ENCODE measurements at regions not wholly inside any gene's neighbourhood (a gene's known extent, or its start where the extent isn't known, plus 50 kb on each side); places are given as distances from the start of the nearest gene placed in this dataset.

DNA sequence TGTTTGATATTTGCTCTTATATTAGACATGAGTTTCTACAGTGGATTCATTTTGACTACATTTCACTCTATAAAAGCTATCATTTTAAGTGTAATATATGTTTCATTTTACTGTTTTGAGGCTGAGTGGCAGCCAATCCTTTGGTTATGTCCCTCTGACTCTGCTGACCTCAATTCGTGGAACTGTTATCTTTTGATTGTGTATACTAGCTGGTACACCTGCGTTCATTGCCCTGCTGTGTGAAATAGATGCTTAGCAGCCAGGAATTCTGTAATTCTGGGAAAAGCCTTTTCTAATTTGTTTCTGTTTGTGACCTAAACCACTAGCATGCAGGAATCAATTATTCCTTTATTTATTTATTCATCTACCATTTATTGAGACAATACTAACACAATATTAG is 269.4 kb upstream of the CT83 start:
- intact Hi-C loops (cut with micrococcal nuclease), result no loop called here

More for the DNA sequence above, 269.4 kb upstream of the CT83 start:
- Histone ChIP-seq H3K79me2 (ENCODE audit: insufficient read depth, low read length) (no peaks in the 10 kb centered on the region), H3K36me3 (ENCODE audit: control insufficient read depth in 1 of 2, insufficient read depth in 2 of 2, low read length in 2 of 2) (no peaks in the 10 kb centered on the region), H3K9me3 (ENCODE audit: control insufficient read depth in 1 of 2, insufficient read depth in 1 of 2, low read depth in 1 of 2, low read length in 2 of 2) (no peaks in the 10 kb centered on the region), H3K9me2 (ENCODE audit: insufficient read depth) (no peaks in the 10 kb centered on the region), H3K4me3 (replicated peaks in 1 of 2; ENCODE audit: low read depth in 1 of 2, low read length in 2 of 2) (no peak overlapping the region), H4K20me1 (ENCODE audit: insufficient read depth) (no peaks in the 10 kb centered on the region), H3K4me1 (ENCODE audit: control insufficient read depth in 1 of 2, insufficient read depth in 2 of 2, low read length in 2 of 2) (no peaks in the 10 kb centered on the region), H3K4me2 (ENCODE audit: low read length) (no peak overlapping the region), H3K27me3 (ENCODE audit: insufficient read depth, low read length) (no peaks in the 10 kb centered on the region), H3K9ac (ENCODE audit: low read length) (no peak overlapping the region), H2AFZ (ENCODE audit: low read depth, low read length, poor library complexity, severe bottlenecking) (no peak overlapping the region), H3K27ac (ENCODE audit: low read depth, low read length) (no peak overlapping the region)
- DNase-seq (ENCODE audit: low read depth, low spot score), result no peak
- ChIA-PET RAD21 (ENCODE audit: low non-redundant PET in 1 of 2, low total read pairs in 2 of 2, uncharacterized antibody in 2 of 2, unreplicated experiment in 2 of 2) (no interaction called here), POLR2A (no interaction called here), CTCF (no interaction called here)
- ATAC-seq, result no peak
- TF ChIP-seq RAD21 (IDR thresholded peaks at IDR 0.05; ENCODE audit: low read depth) (no peak), YY1 (IDR thresholded peaks at IDR 0.05; ENCODE audit: extremely low read depth, insufficient replicate concordance, low read depth, low read length) (no peak), TCF7L2 (IDR thresholded peaks at IDR 0.05; ENCODE audit: borderline replicate concordance, extremely low read depth, insufficient read depth, insufficient read length) (no peak), ELF1 (IDR thresholded peaks at IDR 0.05; ENCODE audit: borderline replicate concordance, low read depth) (no peak), SIN3A (IDR thresholded peaks at IDR 0.05; ENCODE audit: low read depth) (no peak), CTCF (IDR thresholded peaks at IDR 0.05 in 2 of 3, conservative IDR thresholded peaks at IDR 0.05 in 1 of 3; ENCODE audit: borderline replicate concordance in 1 of 3, insufficient read depth in 1 of 3, low read depth in 2 of 3, low read length in 2 of 3) (no peak), SRF (IDR thresholded peaks at IDR 0.05; ENCODE audit: low read depth) (no peak), CEBPB (IDR thresholded peaks at IDR 0.05; ENCODE audit: low read depth) (no peak), MAX (IDR thresholded peaks at IDR 0.05) (no peak), ATF3 (IDR thresholded peaks at IDR 0.05) (no peak), EZH2phosphoT487 (IDR thresholded peaks at IDR 0.05; ENCODE audit: borderline replicate concordance) (no peak), CBX3 (IDR thresholded peaks at IDR 0.05; ENCODE audit: low read depth) (no peak), SP1 (IDR thresholded peaks at IDR 0.05; ENCODE audit: low read depth) (no peak), POLR2A (IDR thresholded peaks at IDR 0.05; ENCODE audit: borderline replicate concordance, extremely low read depth, insufficient read depth, insufficient read length) (no peak), ZNF274 (IDR thresholded peaks at IDR 0.05; ENCODE audit: low read depth, low read length) (no peak), ZFX (IDR thresholded peaks at IDR 0.05) (no peak), FOSL1 (IDR thresholded peaks at IDR 0.05; ENCODE audit: low read depth) (no peak), ZBTB33 (IDR thresholded peaks at IDR 0.05; ENCODE audit: extremely low read depth, insufficient replicate concordance, low read length) (no peak), POLR2AphosphoS5 (IDR thresholded peaks at IDR 0.05; ENCODE audit: low read depth, low read length) (no peak)
- TF ChIP-seq, protein P1, sequence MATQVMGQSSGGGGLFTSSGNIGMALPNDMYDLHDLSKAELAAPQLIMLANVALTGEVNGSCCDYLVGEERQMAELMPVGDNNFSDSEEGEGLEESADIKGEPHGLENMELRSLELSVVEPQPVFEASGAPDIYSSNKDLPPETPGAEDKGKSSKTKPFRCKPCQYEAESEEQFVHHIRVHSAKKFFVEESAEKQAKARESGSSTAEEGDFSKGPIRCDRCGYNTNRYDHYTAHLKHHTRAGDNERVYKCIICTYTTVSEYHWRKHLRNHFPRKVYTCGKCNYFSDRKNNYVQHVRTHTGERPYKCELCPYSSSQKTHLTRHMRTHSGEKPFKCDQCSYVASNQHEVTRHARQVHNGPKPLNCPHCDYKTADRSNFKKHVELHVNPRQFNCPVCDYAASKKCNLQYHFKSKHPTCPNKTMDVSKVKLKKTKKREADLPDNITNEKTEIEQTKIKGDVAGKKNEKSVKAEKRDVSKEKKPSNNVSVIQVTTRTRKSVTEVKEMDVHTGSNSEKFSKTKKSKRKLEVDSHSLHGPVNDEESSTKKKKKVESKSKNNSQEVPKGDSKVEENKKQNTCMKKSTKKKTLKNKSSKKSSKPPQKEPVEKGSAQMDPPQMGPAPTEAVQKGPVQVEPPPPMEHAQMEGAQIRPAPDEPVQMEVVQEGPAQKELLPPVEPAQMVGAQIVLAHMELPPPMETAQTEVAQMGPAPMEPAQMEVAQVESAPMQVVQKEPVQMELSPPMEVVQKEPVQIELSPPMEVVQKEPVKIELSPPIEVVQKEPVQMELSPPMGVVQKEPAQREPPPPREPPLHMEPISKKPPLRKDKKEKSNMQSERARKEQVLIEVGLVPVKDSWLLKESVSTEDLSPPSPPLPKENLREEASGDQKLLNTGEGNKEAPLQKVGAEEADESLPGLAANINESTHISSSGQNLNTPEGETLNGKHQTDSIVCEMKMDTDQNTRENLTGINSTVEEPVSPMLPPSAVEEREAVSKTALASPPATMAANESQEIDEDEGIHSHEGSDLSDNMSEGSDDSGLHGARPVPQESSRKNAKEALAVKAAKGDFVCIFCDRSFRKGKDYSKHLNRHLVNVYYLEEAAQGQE (IDR thresholded peaks at IDR 0.05; ENCODE audit: low read depth), result no peak
- no TSS peak for BruUV-seq (replicated peaks)

All from HCT116 (cell line).